Panc1 (cell line): ENCODE measurements at regions not wholly inside any gene's neighbourhood (a gene's known extent, or its start where the extent isn't known, plus 50 kb on each side); places are given as distances from the start of the nearest gene placed in this dataset.

Source experiments
- CTCF ChIP-seq: fragments of 450-650 bp; IDR thresholded peaks from 2 replicates; pipeline ENCODE4 v1.5.1; 2017; ENCODE audit warnings: mild to moderate bottlenecking
- TCF7L2 ChIP-seq: IDR thresholded peaks from 2 replicates; pipeline ENCODE4 v1.6.1; 2011; ENCODE audit warnings: mild to moderate bottlenecking, low read depth, low read length, inconsistent platforms

- no peak for TF ChIP-seq CTCF
- no peak for TF ChIP-seq TCF7L2
These were observed 450.6 kb upstream of the TENM3 start for GRCh38 chr4:181792641-181793040.
